GDM1 (cell line): ENCODE measurements at regions not wholly inside any gene's neighbourhood (a gene's known extent, or its start where the extent isn't known, plus 50 kb on each side); places are given as distances from the start of the nearest gene placed in this dataset.
"Not testable (repeated sequence)": the region's sequence is repeated elsewhere in the genome, so short reads cannot be mapped to it uniquely, and the experiment has no call there.

Experiments
- DNase-seq: peaks from one replicate; lab custom pipeline; 2025; lab: John Stamatoyannopoulos, UW

DNA sequence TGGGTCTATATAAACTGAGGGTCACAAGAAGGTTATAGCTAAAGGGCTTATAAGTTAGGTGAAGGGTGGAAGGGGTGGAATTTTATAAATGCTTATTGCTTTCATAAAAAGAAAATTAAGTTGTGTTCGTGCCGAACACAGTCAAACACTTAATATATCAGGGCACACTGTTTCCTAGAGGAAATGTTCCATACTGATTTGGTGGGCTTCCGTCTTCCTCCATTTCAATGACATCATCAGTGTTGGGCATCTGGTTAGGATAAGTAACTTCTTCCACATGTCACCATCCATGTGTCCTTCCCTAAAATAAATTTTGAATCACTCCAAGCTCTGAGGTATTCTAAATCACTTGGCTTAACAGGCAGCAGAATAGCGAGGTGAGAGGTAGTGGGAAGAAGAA, 466.4 kb downstream of the MED13L start:
- no peak for DNase-seq

DNA sequence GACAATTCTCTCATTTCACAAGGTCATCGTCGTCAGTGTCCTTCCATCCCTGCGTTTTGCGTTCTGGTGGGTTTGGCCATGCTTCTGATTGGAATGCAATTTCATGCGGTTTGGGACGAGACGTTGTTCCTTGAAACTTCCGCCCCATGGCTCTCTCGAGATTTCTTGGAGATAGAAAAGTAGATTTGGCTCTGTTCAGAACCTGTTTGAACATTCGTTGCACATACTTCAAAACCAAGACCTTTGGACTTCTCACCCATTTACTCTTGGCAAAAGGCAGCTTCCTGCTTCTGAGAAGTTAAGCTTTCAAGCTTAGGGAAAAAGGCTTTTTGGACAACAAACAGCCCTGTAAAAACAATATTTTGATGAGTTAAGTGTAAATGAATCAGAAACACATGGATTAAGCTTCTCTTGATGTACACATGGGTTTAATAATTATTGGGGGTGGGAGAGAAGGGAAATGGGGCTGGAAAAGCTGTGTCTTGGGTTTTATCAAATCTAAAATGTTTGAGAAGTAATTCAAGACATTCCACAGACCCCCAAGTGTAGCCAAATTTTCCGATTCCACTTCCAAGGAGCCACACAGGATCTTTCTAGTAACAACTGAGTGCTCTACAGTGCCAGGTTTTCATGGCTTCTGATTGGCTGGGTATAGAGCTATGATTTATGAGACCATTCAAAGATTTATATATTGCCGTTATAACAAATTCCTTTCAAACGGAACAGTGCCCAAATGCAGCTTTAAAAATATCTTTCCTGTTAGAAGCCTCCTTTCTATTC, 467.2 kb downstream of the MED13L start:
- no peak for DNase-seq

DNA sequence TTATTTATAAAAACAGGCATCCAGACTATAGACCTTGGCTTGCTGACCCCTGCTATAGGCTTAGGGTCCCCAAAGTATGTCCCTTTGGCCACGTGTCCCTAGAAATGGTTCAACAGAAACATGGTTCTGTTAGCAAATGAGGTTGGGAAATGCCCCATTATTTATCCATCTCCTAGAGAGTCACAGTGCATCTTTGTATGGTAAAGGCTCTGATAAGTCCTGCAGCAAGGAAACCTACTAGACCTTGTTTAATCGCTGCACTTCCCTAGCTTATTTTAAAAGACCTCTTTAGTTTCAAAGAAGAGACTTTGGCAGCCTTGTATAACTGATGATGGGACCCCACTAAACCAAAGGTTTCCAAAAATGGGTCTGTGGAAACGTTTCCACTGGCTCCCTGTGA, 471.5 kb downstream of the MED13L start:
- no peak for DNase-seq

DNA sequence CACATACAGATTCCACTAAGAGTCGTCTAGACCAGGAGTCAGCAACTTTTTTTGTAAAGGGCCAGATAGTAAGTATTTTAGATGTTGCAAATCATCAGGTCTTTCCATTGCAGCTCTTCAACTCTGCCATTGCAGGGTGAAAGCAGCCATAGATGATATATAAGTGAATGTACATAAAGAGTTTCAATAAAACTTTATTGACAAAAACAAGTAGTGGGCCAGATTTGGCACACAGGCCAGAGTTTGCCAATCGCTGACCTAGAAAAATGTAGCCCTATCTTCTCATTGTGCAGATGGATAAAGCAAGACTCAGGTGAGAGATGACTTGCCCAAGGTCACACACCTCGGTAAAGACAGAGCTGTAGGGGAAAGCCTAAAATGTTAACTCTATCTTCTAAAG, 474.7 kb downstream of the MED13L start:
- DNase-seq: no peak

DNA sequence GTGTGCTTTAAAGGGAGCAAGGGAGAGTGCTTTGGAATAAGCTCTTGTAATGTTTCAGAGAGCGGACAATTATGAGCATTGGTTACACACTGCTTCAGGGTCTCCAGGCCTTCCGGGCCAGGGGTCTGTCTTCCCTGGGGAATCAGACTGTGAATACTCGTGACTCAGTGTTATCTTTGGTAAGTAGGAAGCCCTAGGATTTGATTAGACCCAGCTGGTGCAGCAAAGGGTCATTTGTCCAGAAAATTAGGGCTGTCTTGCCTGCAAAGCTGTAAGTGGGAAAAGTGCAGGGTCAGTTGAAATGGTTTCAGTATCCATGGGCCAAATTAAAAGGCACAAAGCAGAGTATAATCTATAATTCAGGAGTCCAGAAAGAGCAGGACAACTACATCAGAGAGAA, 475.6 kb downstream of the MED13L start:
- DNase-seq: no peak

DNA sequence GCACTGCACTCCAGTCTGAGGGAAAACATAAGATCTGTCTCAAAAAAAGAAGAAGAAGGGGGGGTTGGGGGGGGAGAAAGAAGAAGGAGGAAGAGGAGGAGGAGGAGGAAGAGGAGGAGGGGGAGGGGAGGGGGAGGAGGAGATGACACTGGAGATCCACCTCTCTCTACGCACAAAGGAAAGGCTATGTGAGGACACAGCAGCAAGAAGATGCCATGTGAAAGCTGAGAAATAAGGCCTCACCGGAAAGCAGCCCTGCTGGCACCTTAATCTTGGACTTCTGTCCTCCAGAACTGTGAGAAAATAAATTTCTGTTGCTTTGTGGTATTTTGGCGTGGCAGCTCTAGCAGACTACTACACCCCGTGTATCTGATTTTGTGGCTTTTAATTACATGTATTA, 477.9 kb downstream of the MED13L start:
- no peak for DNase-seq

DNA sequence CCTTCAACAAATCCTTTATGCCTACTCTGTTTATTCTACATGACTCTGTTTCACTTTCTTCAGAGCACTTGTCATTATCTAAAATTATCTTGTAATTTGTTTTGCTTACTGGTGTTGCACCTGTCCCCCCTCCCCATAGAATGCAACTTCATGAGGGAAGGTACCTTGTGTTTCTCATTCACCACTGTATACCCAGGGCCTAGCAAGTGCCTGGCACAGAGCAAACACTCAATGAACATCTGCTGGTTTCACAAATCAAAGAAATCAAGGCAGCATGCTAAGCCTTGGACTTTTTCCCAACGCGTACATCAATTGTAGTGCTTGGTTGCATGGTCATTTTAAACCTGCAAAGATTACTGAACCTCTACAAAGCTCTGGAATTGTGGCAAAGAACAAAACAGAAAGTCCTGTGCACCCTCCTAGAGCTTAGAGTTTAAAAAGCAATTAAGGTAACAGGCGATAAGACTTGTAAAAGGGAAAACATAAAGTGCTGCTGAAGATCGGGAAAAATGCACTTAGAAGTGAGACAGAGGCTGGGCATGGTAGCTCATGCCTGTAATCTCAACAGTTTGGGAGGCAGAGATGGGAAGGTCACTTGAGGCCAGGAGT, 479.1 kb downstream of the MED13L start:
- DNase-seq: no peak

DNA sequence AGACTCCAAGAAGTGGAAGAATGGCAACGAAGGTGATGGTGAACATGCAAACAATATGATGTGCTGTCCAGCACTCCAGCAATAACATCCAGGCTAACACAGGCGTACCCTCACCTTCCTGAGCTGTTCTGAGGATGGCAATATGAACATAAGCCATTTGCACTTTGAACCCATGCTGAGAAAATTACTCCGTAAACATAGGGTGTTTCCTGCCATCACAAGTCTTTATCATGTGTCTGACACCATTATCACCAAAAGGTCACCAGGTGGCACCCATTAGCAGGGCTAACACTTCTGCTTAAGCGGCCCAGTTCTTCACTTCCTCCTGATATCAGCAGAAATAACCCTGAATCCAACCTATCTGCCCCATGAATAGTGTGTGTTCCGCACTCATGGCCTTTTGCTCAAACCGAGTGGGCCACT, 482.8 kb downstream of the MED13L start:
- DNase-seq: no peak

DNA sequence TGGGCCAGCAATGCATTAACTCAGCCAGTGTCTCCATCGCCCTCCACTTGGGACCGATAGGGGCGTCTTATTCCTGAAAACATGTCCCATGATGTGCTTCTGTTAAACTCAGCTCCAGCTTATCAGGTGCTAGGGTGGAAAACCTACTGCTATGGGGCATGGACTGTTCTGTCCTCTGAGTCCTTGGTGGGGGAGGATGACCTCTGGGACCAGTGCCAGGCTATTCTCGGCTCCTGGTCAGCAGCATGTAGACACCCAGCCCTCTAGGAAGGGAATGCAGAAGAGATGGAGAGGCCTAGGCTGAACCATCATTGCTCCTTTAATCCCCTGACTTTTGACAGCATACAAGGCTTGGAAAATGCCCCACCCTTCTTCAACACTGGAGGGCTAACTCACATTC, 486.2 kb downstream of the MED13L start:
- DNase-seq: no peak

DNA sequence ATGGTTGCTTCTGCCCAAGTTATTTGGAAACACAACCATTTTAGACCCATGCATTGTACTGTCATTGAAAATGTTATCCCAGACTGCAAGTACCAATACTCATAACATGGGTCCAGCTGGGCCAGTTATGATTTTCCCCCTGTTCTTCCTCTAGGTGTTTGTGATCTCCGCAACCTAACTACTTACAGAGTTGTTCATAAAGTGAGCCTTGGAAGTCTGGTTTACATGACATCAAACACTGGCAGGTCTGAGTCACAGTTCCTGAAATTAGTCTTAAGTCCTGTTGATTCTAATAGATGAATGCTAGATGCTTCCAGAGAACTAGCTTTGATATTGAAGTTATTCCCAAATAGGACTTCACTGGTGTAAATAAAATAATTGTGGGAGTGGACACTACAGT, 487.0 kb downstream of the MED13L start:
- DNase-seq: no peak

DNA sequence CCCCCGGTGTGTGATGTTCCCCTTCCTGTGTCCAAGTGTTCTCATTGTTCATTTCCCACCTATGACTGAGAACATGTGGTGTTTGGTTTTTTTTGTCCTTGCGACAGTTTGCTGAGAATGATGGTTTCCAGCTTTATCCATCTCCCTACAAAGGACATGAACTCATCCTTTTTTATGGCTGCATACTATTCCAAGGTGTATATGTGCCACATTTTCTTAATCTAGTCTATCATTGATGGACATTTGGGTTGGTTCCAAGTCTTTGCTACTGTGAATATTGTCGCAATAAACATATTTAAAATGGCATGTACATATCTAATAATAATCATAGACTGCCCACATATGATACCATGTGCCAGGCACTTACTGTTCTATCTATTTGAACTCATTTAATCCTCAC, 491.0 kb downstream of the MED13L start:
- not testable (repeated sequence) for DNase-seq

DNA sequence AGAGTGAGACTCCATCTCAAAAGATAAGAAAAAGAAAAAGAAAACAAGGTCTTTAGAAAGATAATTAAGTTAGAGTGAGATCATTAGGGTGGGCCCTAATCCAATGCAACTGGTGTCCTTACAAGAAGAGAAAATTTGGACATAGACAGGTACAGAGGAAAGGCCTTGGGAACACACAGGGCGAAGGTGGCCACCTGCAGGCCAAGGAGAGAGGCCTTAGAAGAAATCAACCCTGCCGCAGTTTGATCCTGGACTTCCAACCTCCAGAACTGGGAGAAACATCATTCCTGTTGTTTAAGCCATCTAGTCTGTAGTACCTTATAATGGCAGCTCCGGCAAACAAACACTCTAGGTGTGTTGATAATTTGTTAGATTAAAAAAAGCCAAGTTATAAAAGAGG, 491.9 kb downstream of the MED13L start:
- no peak for DNase-seq

DNA sequence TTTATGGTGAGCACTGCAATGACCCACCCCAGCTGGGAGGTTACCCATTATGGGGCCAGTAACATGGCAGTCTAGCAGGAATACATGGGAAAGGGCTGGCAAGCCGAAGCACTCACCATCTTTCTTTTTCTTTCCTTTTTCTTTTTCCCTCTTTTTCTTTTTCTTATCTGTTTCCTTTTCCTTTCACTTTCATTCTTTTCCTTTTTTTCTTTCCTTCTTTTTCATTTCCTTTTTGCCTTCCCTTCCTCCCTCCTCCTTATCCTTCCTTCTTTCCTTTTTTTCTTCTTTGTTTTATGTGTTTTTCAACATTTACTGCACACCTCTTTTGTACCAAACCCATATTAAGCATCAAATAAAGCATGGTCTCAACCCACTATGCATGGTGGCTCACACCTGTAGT, 501.1 kb downstream of the MED13L start:
- DNase-seq: no peak

DNA sequence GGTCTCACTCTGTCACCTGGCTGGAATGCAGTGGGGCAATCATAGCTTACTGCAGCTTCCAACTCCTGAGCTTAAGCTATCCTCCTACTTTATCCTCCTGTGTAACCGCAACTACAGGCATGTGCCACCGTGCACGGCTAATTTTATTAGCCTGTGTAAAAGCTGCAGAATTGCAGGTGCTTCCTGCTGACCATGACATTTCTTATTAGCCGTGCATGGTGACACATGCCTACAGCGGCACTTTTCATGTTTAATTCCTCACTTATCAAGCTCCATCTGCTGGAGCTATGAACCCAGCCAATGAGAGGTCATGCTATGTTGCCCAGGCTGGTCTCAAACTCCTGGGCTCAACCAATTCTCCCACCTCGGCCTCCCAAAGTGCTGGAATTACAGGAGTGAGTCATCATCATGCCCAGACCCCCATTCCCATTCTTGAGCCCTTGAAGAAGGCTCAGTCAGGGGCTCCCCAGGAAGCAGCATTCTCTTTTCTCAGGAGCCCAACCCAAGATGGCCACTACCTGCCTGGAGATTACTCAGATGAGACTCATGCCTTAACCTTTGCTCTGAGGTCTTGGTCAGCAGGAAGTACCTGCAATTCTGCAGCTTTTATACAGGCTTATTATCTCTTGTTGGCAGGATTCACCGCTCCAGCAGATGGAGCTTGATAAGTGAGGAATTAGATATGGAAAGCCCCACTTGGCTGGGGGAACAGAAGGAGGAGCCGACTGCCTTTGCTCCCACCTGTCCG, 503.2 kb downstream of the MED13L start:
- no peak for DNase-seq

DNA sequence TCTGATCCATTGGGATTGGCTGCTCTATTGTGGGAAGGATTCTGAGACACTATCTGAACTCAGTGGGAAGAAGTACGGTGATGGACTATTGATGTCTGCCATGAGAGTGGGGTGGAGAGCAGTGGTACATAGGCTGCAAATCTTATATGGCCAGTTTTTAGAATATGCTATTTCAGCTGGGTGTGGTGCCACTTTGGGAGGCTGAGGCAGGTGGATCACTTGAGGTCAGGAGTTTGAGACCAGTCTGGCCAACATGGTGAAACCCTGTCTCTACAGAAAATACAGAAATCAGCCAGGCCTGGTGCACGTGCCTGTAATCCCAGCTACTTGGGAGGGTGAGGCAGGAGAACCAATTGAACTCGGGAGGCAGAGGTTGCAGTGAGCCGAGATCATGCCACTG, 505.9 kb downstream of the MED13L start:
- DNase-seq: no peak

DNA sequence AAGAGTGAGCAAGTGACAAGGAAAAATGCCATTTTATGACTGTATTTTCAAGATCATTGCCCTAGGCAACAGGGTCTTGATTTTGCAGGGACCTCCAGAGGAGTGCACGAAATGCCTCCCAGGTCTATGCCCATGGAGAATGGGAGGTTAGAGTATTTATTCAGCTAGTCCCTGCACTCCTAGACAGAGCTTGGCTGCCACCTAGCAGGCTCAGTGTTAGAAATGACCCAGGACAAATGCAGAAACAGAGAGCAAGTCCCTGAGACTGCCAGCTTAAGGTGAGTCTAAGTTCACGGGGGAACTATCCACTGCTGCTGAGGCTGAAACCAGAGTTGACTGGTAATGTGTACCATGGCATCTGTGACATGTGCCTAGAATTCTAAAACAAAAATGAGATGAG, 506.4 kb downstream of the MED13L start:
- no peak for DNase-seq

DNA sequence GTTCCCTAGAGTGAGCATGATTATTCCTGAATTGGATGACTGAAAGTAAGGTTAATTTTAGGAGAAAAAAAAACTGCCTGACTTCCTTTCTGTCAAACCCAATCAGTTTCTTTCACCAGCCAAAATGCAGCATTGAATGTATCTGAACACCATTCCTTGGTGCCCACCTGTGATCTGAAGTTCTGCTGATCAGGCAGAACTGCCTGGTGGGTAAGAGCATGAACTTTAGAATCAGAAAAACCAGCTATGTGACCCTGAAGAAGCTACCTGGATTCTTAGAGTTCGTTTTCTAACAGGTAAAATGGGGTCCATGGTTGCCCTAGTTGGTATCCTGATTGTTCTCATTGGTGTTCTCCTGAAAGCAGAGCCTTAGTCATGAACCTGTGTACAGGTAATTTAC, 506.9 kb downstream of the MED13L start:
- no peak for DNase-seq

DNA sequence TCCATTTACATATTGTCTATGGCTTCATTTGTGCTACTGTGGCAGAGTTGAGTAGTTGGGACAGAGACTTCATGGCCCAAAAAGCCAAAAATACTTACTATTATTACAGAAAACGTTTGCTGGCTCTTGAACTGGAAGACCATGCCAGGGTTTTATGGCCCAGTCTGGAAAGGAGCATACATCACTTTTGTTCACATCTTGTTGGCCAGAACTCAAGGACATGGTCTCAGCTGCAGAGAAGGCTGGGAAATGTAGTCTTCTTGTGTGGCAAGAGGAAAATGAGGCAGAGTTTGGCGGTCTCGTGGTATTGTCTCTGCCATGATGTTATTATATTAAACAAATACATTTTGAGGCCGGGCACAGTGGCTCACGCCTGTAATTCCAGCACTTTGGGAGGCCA, 509.6 kb downstream of the MED13L start:
- no peak for DNase-seq

DNA sequence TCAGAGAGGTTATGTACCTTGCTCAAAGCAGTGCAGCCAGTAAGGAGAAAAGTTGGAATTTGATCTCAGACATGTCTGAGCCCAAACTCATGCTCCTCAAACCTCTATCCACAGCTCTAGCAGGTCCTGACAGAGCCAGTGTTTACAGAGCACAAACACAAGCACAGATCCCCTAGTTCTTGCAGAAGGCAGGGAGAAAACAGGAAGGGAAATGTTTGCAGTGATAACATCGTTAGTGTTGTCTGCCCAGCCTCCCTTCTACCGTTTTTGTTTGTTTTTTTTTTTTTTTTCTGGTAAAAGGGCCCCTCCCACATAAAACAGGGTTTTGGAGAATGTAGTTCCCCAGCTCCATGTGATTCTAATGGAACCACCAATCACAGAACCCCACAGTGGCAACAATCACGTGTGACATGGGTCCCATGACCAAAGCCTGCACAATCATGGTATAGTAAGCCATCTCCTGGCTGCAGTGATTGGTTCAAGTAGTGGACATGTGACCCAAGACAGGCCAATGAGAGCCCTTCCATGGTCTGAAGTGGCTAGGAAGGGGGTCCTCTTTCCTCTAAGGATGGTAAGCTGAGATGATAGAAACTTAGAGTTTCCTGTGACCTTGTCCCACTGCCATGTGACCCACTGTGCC, 513.4 kb downstream of the MED13L start:
- DNase-seq: no peak

DNA sequence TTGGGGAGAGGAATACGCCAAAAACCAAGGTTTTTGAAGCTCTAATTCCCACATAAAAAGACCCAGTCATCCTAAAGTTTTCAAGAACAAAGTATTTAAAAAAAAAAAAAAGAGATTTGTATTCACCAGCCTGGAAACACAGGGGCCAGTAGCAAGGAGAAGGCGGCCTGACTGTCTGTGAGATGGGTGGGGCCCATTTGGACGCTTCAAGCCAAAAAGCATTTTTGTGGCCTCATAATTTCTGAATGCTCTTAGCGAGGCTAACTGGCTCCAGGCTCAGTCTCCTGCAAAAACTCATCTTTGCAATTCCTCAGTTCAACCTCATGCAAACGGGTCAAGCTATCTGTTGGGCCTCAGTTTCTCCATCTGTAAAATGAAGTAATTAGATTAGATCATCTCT, 514.1 kb downstream of the MED13L start:
- no peak for DNase-seq

DNA sequence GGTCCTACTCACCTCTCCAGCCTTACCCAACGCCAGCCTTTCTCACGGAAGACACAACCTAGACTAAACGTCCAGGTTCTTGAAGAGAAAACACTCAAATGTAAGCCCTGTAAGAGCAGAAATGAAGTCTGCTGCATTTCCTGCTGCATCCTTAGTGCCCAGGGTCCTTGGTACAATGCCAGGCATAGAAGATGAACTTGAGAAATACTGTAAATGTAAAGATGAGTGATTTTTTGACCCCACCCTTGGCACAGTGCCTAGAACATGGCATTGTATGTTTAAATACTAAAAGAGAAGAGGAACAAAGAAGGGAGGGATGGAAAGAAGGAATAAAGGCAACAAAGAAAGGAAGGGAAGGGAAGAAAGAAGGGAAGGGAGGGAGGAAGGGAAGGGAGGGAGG, 514.6 kb downstream of the MED13L start:
- no peak for DNase-seq

DNA sequence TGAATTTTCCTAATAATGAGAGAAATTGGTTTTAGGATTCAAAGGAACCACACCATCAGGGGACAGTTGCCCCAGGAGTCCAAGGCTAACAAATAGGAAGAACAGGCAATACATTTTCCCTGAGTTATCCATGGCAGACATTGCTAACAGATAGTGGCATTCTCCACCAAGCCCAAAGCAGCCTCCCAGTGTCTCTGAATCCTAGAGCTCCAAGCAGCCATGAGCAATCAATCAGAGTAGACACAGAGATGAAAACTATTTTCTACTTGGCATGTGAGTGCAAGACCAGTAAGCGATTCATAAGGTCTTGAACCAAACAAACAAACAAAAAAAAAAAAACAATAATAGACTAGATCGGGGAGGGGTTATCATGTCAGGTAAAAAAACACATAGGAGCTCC, 515.7 kb downstream of the MED13L start:
- no peak for DNase-seq

DNA sequence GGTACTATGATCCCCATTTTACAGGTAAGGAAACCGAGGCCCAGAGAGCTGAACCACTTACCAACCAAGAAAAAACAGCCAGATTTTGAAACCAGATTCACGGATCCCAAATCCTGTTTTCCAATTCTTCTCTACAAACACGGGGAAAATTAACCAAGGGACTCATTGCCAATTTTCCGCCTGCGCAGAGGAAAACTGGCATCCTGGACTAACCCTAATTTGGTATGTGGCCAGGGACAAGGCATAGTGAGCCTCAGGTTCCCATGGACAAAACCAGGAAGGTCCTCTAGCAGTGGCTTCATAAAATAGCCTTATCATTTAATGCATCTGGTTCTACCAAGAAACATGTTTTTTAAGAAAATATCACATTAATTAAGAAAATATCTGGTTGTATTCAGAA, 517.3 kb downstream of the MED13L start:
- DNase-seq: no peak
